Hepatocyte (in vitro differentiated cells): ENCODE measurements at regions not wholly inside any gene's neighbourhood (a gene's known extent, or its start where the extent isn't known, plus 50 kb on each side); places are given as distances from the start of the nearest gene placed in this dataset.

Source experiments
- CTCF ChIP-seq: fragments of 200-600 bp; sonication (generic); IDR thresholded peaks from 2 replicates; pipeline ENCODE4 v1.5.1; 2016; ENCODE audit warnings: antibody characterized with exemption, mild to moderate bottlenecking; ENCODE audit not compliant: poor library complexity
- EZH2 ChIP-seq: fragments of 200-600 bp; sonication (generic); IDR thresholded peaks from 2 replicates; pipeline ENCODE4 v1.6.1; 2016; ENCODE audit warnings: antibody characterized with exemption, mild to moderate bottlenecking, borderline replicate concordance
- EZH2phosphoT487 ChIP-seq: fragments of 200-600 bp; sonication (generic); IDR thresholded peaks from one replicate; pipeline ENCODE4 v1.6.1; 2018; ENCODE audit warnings: antibody characterized with exemption, mild to moderate bottlenecking, low read depth, moderate library complexity; ENCODE audit not compliant: unreplicated experiment, severe bottlenecking

GRCh38 chr18:32868406-32868805 is 95.6 kb upstream of the KLHL14 start:
- TF ChIP-seq CTCF (no peak), EZH2 (no peak), EZH2phosphoT487 (no peak)
